HG03135 (cell line): ENCODE measurements at regions not wholly inside any gene's neighbourhood (a gene's known extent, or its start where the extent isn't known, plus 50 kb on each side); places are given as distances from the start of the nearest gene placed in this dataset.
"Not testable (repeated sequence)": the region's sequence is repeated elsewhere in the genome, so short reads cannot be mapped to it uniquely, and the experiment has no call there.

ENCODE experiments used
- ATAC-seq: cut with Tn5 transposase; IDR thresholded peaks from one replicate; pipeline ENCODE4 v1.9.1; 2021; ENCODE audit warnings: mild to moderate bottlenecking, moderate library complexity; ENCODE audit not compliant: unreplicated experiment

GRCh38 chr4:26171501-26171900 is 149.3 kb upstream of the RBPJ start:
- no peak for ATAC-seq

GRCh38 chr4:26171941-26172340 is 148.9 kb upstream of the RBPJ start:
- ATAC-seq, result no peak

GRCh38 chr4:26173619-26174018 is 147.2 kb upstream of the RBPJ start:
- no peak for ATAC-seq

GRCh38 chr4:26174027-26174426 is 146.8 kb upstream of the RBPJ start:
- no peak for ATAC-seq

GRCh38 chr4:26175006-26175786 is 145.6 kb upstream of the RBPJ start:
- no peak for ATAC-seq

GRCh38 chr4:26175905-26176470 is 144.8 kb upstream of the RBPJ start:
- no peak for ATAC-seq

GRCh38 chr4:26176598-26177149 is 144.1 kb upstream of the RBPJ start:
- no peak for ATAC-seq

- ATAC-seq, result no peak
Measured at GRCh38 chr4:26178854-26179253, 142.0 kb upstream of the RBPJ start.

GRCh38 chr4:26179316-26179760 is 141.5 kb upstream of the RBPJ start:
- peak; percentile 73 for ATAC-seq

- no peak for ATAC-seq
Measured at GRCh38 chr4:26181616-26182015, 139.2 kb upstream of the RBPJ start.

GRCh38 chr4:26183017-26183416 is 137.8 kb upstream of the RBPJ start:
- ATAC-seq, result no peak

GRCh38 chr4:26185436-26185835 is 135.4 kb upstream of the RBPJ start:
- no peak for ATAC-seq

GRCh38 chr4:26191353-26191752 is 129.5 kb upstream of the RBPJ start:
- no peak for ATAC-seq

GRCh38 chr4:26192899-26193869 is 127.6 kb upstream of the RBPJ start:
- peak; percentile 49 for ATAC-seq

- no peak for ATAC-seq
Measured at GRCh38 chr4:26194764-26195163, 126.0 kb upstream of the RBPJ start.

GRCh38 chr4:26196567-26196966 is 124.2 kb upstream of the RBPJ start:
- ATAC-seq, result no peak

- peak; percentile 75 for ATAC-seq
Measured at GRCh38 chr4:26197018-26197779, 123.6 kb upstream of the RBPJ start.

- ATAC-seq, result not testable (repeated sequence)
Measured at GRCh38 chr4:26198931-26199330, 121.9 kb upstream of the RBPJ start.

- ATAC-seq, result no peak
Measured at GRCh38 chr4:26199596-26199995, 121.2 kb upstream of the RBPJ start.

- no peak for ATAC-seq
Measured at GRCh38 chr4:26201120-26201519, 119.7 kb upstream of the RBPJ start.
